HL-60 (cell line): ENCODE measurements at regions not wholly inside any gene's neighbourhood (a gene's known extent, or its start where the extent isn't known, plus 50 kb on each side); places are given as distances from the start of the nearest gene placed in this dataset.

Experiments
- DNase-seq, 2 experiments: peaks; one replicate each; pipeline ENCODE4 v3.0.0-alpha.2; 2010 to 2020; ENCODE audit warnings: low read depth in 1 of 2, low spot score in 1 of 2
- H3K27ac ChIP-seq: fragments of 250-450 bp; sonication (Bioruptor Pico); replicated peaks from 2 replicates; pipeline ENCODE4 v1.5.1; 2020; ENCODE audit warnings: mild to moderate bottlenecking, moderate library complexity
- H3K27me3 ChIP-seq: fragments of 250-450 bp; sonication (Bioruptor Pico); 2 replicates; pipeline ENCODE4 v1.5.1; 2021; ENCODE audit warnings: mild to moderate bottlenecking, moderate library complexity; ENCODE audit not compliant: insufficient read depth, poor library complexity, severe bottlenecking
- H3K4me3 ChIP-seq: replicated peaks from 2 replicates; pipeline ENCODE4 v1.5.1; 2011; ENCODE audit warnings: mild to moderate bottlenecking, control low read depth, low read length; ENCODE audit not compliant: insufficient read depth
- CTCF ChIP-seq: IDR thresholded peaks from one replicate; pipeline ENCODE4 v1.5.1; 2011; ENCODE audit warnings: low read length, control low read depth, inconsistent platforms; ENCODE audit not compliant: insufficient read depth
- GABPA ChIP-seq: IDR thresholded peaks from 2 replicates; pipeline ENCODE4 v1.6.1; 2012; ENCODE audit warnings: low read depth
- POLR2AphosphoS5 ChIP-seq: IDR thresholded peaks from 2 replicates; pipeline ENCODE4 v1.6.1; 2012; ENCODE audit warnings: low read depth
- REST ChIP-seq: IDR thresholded peaks from 2 replicates; pipeline ENCODE4 v1.6.1; 2012; ENCODE audit warnings: low read depth; ENCODE audit not compliant: insufficient replicate concordance
- SPI1 ChIP-seq: IDR thresholded peaks from 2 replicates; pipeline ENCODE4 v1.6.1; 2012; ENCODE audit warnings: low read depth, mild to moderate bottlenecking, borderline replicate concordance

- TF ChIP-seq REST: no peak
- no peak for TF ChIP-seq POLR2AphosphoS5
- TF ChIP-seq GABPA: no peak
- no peak for TF ChIP-seq CTCF
- no peak for TF ChIP-seq SPI1
- H3K27ac ChIP-seq: no peak overlapping the region
- no peak overlapping the region for H3K4me3 ChIP-seq
- no peak for DNase-seq
- H3K27me3 ChIP-seq: no peaks in the 10 kb centered on the region
These were observed 377.6 kb upstream of the ATP2B1 start for GRCh38 chr12:90086281-90086680.

GRCh38 chr12:90085494-90086274, 377.0 kb upstream of the ATP2B1 start:
- DNase-seq: no peak
- H3K4me3 ChIP-seq: no peak overlapping the region
- no peaks in the 10 kb centered on the region for H3K27me3 ChIP-seq
- TF ChIP-seq SPI1 (no peak), CTCF (no peak), POLR2AphosphoS5 (no peak), REST (no peak), GABPA (no peak)
- no peak overlapping the region for H3K27ac ChIP-seq

GRCh38 chr12:90084018-90084417, 375.4 kb upstream of the ATP2B1 start:
- Histone ChIP-seq H3K4me3 (no peak overlapping the region), H3K27me3 (no peaks in the 10 kb centered on the region), H3K27ac (no peak overlapping the region)
- TF ChIP-seq REST: no peak
- no peak for TF ChIP-seq CTCF
- no peak for TF ChIP-seq SPI1
- DNase-seq: no peak
